ENCODE measurements at regions not wholly inside any gene's neighbourhood (a gene's known extent, or its start where the extent isn't known, plus 50 kb on each side); places are given as distances from the start of the nearest gene placed in this dataset.
A peak's percentile ranks its signal among the peaks of the same experiment; 100 is the strongest.

DNA sequence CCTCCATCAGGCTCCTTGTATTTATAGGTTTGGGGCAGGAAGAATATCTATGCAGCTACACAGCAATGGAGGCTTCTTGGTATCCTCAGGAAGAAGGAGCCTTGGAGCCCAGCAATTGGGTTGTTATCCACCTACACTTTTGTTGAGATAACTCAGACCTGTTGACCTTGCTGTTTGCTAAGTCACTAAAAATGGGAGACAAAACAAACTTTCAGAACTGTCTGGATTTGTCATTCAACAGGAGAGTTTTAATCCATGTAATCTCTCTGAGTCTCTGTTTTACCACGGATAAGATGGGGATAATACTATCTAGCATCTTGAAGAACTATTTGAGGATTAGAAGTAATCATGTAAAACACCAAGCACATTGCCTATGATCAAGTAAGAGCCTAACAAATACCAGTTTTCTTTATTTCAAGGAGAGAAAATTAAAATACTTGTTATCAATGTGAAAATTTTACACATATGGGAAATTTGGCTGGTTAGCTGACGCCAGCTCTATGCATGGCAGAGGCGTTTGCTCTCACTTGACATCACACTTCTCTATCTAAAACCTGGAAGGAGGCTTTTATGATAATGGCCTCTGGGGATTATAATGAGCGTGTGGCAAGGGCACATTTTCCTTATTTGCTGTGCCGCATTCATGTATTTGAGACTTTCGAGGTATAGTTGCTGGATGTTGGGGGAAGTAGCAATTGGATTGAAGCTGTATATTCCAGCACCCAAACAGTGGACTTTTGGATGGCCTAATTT lies 215.6 kb downstream of the PDCD6IP start:
- TF ChIP-seq, protein P1, sequence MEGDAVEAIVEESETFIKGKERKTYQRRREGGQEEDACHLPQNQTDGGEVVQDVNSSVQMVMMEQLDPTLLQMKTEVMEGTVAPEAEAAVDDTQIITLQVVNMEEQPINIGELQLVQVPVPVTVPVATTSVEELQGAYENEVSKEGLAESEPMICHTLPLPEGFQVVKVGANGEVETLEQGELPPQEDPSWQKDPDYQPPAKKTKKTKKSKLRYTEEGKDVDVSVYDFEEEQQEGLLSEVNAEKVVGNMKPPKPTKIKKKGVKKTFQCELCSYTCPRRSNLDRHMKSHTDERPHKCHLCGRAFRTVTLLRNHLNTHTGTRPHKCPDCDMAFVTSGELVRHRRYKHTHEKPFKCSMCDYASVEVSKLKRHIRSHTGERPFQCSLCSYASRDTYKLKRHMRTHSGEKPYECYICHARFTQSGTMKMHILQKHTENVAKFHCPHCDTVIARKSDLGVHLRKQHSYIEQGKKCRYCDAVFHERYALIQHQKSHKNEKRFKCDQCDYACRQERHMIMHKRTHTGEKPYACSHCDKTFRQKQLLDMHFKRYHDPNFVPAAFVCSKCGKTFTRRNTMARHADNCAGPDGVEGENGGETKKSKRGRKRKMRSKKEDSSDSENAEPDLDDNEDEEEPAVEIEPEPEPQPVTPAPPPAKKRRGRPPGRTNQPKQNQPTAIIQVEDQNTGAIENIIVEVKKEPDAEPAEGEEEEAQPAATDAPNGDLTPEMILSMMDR (IDR thresholded peaks at IDR 0.05; ENCODE audit: insufficient read depth, low read length, poor library complexity, severe bottlenecking), result no peak
- DNase-seq (ENCODE audit: extremely low read depth, insufficient read length), result no peak
- no peaks in the 10 kb centered on the region for H3K27me3 ChIP-seq (replicated peaks; ENCODE audit: control insufficient read depth, insufficient read depth, low read length)
- no peak overlapping the region for H3K4me3 ChIP-seq (replicated peaks; ENCODE audit: low read depth, low read length)
- H3K36me3 ChIP-seq (ENCODE audit: control insufficient read depth, insufficient read depth, low read length), result no peaks in the 10 kb centered on the region

DNA sequence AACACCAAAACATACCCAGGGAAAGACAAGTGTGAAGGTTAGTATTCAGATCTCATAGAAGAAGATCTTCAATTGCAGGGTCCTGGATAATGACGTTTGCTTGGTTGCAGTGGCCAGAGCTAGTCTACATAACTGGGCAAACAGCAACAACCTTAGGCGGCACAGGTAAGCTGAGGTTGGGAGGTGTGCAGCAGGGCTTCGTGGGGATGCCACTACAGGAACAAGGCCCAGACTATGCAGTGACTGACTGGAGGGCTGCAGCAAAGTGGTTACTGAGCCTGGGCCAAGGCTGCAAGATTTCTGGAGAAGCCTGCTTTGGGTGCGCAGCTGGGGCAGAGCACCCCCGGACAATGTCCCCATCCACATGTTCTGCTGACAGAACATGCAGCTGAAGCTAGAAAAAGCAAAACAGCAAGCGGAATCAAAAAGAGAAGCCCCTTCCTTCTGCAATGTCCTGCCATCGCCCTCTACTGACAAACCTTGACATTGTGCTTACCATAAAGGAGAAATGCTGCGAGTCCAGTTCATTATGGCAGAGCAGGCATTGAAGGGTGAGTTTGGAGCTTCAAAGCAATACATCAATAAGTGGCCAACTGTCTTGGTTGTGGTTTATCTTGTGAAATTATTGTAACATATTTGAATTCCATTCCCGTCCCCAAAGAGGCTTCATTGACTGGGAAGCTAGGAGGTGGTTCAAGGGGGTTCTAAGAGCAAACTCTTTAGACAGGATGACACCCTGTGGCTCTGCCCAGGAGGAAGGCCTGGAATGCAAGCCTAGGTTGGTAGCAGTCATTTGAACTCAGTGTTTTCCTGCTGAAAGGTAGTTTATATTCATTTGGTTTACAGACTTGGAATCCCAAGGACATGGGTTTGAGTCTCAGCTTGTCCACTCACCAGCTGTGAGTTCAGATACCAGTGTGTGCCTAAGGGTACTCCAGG lies 217.0 kb downstream of the PDCD6IP start:
- no peaks in the 10 kb centered on the region for H3K27me3 ChIP-seq (replicated peaks; ENCODE audit: control insufficient read depth, insufficient read depth, low read length)
- TF ChIP-seq, protein P1 (IDR thresholded peaks at IDR 0.05; ENCODE audit: insufficient read depth, low read length, poor library complexity, severe bottlenecking), result peak; percentile 45
- no peaks in the 10 kb centered on the region for H3K36me3 ChIP-seq (ENCODE audit: control insufficient read depth, insufficient read depth, low read length)
- H3K4me3 ChIP-seq (replicated peaks; ENCODE audit: low read depth, low read length), result no peak overlapping the region
- peak; percentile 5 for DNase-seq (ENCODE audit: extremely low read depth, insufficient read length)

DNA sequence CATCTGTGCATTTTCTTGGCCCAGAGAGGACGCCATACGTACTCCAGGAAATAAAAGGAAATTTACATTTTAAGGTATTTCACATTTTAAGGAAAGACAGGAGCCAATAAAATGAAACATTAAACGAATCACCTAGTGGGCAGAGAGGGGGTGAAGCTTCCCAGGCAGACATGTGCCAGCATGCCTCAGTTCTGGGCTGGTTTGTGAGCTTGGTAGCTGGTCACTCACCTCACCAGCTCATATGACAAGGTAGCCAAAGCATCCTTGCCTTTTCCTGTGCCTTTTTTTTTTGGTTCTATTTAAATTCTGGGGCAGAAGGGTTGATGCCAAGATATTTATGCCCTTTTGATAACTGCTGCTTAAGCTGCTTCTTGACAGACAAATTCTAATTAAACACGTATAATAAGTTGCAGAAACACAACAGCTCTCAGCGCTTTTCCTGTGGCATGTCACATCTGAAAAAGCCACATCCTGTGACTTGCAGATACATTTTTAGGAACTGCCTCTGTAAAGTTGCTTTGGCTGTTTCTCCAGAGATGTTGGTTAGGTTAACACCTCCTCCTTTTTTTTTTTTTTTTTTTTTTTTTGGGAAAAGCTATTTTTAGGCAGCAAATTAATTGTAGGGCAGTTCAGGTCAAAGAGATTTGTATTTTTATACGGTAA lies 218.6 kb downstream of the PDCD6IP start:
- no peak overlapping the region for H3K4me3 ChIP-seq (replicated peaks; ENCODE audit: low read depth, low read length)
- no peak for DNase-seq (ENCODE audit: extremely low read depth, insufficient read length)

DNA sequence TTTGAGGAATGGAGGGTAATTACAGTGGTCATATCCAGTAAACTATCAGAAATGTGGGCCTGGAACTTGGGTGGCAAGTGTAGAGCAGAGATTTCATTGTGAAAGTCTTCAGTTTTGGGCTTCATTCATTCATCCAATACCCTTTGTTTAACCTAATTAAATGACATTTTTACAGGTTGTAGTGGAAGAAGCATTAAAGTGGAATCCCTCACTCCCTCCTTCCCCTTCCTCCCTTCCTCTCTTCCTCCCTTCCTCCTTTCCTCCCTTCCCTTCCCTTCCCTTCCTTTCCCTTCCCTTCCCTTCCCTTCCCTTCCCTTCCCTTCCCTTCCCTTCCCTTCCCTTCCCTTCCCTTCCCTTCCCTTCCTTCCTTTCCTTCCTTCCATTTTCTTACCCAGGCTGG lies 219.3 kb downstream of the PDCD6IP start:
- Histone ChIP-seq H3K4me3 (replicated peaks; ENCODE audit: low read depth, low read length) (no peak overlapping the region), H3K36me3 (ENCODE audit: control insufficient read depth, insufficient read depth, low read length) (no peaks in the 10 kb centered on the region), H3K27me3 (replicated peaks; ENCODE audit: control insufficient read depth, insufficient read depth, low read length) (no peaks in the 10 kb centered on the region)
- DNase-seq (ENCODE audit: extremely low read depth, insufficient read length), result no peak
- TF ChIP-seq, protein P1 (IDR thresholded peaks at IDR 0.05; ENCODE audit: insufficient read depth, low read length, poor library complexity, severe bottlenecking), result no peak

More for the DNA sequence above, 218.6 kb downstream of the PDCD6IP start:
- TF ChIP-seq, protein P1 (IDR thresholded peaks at IDR 0.05; ENCODE audit: insufficient read depth, low read length, poor library complexity, severe bottlenecking), result no peak
- H3K36me3 ChIP-seq (ENCODE audit: control insufficient read depth, insufficient read depth, low read length), result no peaks in the 10 kb centered on the region
- no peaks in the 10 kb centered on the region for H3K27me3 ChIP-seq (replicated peaks; ENCODE audit: control insufficient read depth, insufficient read depth, low read length)

DNA sequence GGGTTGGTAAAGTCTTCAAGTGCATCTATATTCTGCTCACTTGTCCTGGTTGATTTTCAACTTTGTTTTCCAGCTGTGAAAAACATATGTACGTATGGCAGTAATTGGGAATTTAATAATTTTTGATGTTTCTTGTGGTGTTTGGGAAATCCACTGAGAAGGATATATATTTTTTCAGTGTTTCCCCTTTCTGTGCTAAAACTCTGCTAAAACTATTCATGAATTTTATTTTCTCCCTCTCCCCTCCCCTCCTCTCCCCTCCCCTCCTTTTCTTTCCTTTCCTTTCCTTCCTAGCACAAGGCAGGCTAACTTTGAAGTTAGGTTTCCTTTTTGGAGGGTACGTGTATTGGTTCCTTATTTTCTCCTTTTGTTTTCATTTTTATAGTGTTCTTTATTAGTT lies 220.7 kb downstream of the PDCD6IP start:
- Histone ChIP-seq H3K36me3 (ENCODE audit: control insufficient read depth, insufficient read depth, low read length) (no peaks in the 10 kb centered on the region), H3K4me3 (replicated peaks; ENCODE audit: low read depth, low read length) (no peak overlapping the region), H3K27me3 (replicated peaks; ENCODE audit: control insufficient read depth, insufficient read depth, low read length) (no peaks in the 10 kb centered on the region)
- TF ChIP-seq, protein P1 (IDR thresholded peaks at IDR 0.05; ENCODE audit: insufficient read depth, low read length, poor library complexity, severe bottlenecking), result no peak
- DNase-seq (ENCODE audit: extremely low read depth, insufficient read length), result no peak

Data from GM06990 (cell line).